Astrocyte of the hippocampus (primary cell): ENCODE measurements at regions not wholly inside any gene's neighbourhood (a gene's known extent, or its start where the extent isn't known, plus 50 kb on each side); places are given as distances from the start of the nearest gene placed in this dataset.
A peak's percentile ranks its signal among the peaks of the same experiment; 100 is the strongest.

Experiments used
- DNase-seq: peaks from one replicate; pipeline ENCODE4 v3.0.0; 2011; ENCODE audit warnings: low read depth, low spot score

DNA sequence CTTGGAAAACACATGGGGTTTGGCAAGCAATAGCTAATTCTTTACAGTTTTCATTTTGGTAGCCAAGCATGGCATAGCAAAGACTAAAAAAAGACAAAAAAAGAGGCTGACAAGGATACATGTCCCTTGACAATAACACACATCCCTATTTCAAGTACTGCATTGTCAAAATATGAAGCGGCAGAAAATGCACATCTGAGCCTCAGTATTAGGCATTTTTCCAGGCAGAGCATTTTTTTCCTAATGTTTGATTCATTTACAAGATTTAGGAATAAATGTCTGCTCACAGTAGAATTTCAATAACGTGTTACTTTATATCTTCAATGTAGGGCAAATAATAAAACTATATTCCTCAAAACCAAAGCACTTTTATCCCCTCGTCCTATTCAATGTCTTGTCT lies 216.3 kb upstream of the PCDH18 start:
- no peak for DNase-seq

DNA sequence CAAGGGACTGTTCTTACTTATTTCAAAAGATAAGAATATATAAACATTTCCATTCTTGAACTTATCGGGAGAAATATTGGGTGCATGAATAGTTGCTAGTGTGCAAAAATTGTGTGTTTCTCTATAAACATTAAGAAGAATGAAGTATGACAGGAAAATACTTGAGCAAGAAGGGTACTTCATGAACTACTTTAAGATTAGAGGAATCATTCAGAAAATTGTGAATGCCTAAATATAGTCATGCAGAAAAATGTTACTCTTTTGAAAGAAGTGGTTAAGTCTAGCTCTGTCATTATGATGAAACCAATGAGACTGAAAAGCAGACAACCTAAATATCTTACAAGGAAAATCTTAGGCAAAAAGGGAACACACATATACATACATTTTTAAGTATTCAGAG lies 207.8 kb upstream of the PCDH18 start:
- DNase-seq: no peak

- peak; percentile 1 for DNase-seq
Observed at GRCh38 chr4:137739391-137739790, 207.1 kb upstream of the PCDH18 start.

DNA sequence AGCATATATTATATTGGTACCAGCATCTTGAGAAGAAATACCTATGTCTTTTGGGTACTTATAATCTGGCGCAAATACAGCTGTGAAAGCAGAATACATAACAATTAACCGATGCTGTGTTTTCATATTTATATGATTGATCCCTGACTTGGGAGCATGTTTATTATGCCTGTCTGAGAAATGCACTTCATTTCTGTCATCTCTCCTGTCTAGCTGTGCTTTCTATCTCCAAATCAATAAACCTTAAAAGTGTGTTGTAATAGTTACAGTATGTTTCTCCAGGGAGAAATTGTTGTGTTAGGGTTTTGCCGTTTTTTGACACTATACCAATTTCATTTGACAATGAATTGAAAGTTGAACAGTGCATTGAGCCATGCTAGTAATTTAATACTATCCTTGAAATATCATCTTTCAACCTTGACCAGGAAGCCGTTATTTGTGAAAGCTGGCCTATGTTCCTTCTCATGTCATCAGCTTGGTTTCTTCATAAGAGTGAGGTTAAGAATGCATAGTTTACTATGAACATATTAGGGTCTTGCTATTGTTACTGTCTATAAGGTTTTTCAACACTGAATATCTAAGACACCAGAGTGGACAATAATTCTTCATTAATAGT lies 206.2 kb upstream of the PCDH18 start:
- no peak for DNase-seq

- no peak for DNase-seq
Observed at GRCh38 chr4:137735561-137736104, 203.3 kb upstream of the PCDH18 start.

DNA sequence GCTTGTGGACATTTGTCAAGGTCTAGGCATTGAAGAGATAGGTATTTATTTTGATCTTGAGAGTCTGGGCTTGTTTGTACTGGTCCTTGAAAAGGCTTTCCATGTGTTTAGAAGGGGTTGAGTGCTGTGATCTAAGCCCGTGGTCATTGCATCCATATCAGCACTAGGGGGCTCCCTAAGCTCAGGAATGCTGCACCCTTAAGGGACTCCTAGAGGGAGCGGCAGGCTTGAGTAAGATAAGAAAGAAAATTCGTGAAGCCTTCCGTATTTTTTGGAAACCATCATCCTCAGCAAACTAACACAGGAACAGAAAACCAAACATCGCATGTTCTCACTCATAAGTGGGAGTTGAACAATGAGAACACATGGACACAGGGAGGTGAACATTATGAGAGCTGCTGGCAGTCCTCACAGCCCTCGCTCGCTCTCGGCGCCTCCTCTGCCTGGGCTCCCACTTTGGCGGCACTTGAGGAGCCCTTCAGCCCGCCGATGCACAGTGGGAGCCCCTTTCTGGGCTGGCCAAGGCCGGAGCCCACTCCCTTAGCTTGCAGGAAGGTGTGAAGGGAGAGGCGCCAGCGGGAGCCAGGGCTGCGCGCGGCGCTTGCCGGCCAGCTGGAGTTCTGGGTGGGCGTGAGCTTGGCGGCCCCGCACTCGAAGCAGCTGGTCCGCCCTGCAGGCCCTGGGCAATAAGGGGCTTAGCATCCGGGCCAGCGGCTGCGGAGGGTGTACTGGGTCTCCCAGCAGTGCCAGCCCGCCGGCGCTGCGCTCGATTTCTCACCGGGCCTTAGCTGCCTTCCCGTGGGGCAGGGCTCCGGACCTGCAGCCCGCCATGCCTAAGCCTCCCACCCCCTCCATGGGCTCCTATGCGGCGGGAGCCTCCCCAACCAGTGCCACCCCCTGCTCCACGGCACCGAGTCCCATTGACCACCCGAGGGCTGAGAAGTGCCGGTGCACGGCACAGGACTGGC lies 201.2 kb upstream of the PCDH18 start:
- DNase-seq: peak; percentile 4

DNA sequence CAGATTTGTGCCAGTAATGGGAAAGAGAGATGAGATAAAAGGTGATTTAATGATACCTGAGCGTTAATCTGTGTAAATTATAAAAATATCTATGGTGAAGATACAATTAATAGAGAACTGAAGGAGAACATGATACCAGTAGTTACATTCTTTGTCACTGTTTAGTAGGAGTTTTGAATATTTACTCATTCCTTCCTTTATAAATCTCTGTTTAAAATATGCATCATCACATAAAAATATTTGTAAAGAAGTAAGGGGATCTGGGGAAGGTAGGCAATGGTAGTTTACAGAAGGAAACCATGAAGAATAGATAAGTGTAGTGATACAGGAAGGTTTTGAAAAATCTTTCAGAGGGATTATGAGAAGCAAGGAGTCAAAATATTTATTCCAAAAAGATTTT lies 190.6 kb upstream of the PCDH18 start:
- DNase-seq: no peak

GRCh38 chr4:137711502-137711901 lies 179.2 kb upstream of the PCDH18 start:
- DNase-seq: no peak

DNA sequence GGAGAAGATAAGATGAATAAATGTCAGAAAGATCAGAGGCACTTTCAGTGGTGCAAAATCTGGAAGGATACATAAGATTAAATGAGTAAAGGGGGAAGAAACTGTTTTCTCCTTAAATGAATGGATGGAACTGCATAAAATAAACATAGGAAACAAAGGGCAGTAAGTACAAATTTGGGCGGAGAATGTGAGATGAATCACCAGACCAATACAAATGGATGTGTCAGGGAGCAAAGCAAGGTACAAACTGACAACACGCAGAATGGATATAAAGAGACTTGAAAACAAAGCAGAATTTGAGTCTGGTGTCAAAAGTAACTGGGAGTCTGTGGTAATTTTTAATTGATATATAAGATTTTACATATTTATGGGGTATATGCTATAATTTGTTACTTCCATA lies 175.3 kb upstream of the PCDH18 start:
- DNase-seq: peak; percentile 30

- no peak for DNase-seq
Observed at GRCh38 chr4:137707102-137707620, 174.9 kb upstream of the PCDH18 start.

DNA sequence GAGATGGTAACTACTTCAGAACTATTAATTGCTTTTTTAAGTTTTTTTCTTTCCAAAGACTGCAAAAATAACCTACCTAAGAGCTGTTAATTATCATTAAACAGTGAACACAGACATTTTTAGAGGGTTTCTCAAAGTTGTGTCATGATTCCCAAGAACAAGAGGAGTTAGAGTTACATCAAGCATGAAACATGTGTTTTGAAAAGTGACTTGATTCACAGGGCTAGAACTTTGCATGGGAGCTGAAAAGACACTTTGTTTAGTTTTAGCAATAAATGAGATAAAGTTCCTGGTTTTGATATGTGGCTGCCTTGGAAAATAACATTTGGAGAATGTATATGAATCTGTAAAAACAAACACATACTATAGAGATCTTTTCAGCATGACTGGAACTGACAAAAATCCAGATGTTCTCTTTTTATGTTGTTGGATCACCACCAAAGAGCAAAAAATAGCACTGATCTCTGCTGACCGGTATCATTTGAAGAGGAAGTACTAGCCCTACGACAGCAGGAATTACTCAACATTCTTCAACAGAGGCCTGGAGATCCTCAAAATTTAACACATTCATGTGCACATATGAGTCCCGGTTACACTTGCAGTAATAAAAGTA lies 173.0 kb upstream of the PCDH18 start:
- peak; percentile 16 for DNase-seq

GRCh38 chr4:137703195-137703594 lies 170.9 kb upstream of the PCDH18 start:
- no peak for DNase-seq

GRCh38 chr4:137702512-137702911 lies 170.2 kb upstream of the PCDH18 start:
- no peak for DNase-seq

DNA sequence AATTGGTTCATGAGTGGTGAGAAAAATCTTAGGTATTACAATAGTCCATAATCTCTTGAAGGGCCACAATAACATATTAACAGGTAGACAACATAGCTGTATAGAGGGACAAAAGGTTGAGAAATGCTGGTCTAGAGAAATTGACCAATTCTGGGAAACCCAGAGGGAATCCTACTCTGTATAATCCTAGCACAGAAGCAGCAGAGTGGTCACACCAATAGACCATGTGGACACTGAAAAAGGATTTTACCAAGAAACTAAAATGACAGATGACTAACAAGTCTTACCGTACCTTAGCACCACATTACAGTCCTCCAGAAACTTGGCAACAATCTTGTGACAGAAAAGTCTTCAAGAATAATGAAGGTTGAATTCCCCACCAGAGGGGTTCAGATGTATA lies 169.1 kb upstream of the PCDH18 start:
- DNase-seq: no peak

- DNase-seq: no peak
Observed at GRCh38 chr4:137700751-137701150, 168.5 kb upstream of the PCDH18 start.

DNA sequence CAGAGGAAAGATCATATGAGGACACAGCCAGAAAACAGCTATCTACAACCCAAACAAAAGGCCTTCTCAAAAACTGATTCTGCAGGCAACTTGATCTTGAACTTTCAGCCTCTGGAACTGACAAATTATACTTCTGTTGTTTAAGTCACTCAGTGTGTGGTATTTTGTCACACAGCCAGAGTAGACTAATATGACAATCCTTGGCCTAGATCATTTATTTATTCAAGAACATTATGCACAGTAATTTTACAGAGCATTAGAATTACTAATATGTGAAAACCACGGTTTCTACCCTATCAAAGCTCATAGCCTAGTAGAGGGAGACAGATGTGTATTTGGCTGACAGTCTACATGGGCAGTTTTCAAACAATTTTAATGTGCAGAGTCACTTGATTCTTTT lies 167.8 kb upstream of the PCDH18 start:
- peak; percentile 2 for DNase-seq

DNA sequence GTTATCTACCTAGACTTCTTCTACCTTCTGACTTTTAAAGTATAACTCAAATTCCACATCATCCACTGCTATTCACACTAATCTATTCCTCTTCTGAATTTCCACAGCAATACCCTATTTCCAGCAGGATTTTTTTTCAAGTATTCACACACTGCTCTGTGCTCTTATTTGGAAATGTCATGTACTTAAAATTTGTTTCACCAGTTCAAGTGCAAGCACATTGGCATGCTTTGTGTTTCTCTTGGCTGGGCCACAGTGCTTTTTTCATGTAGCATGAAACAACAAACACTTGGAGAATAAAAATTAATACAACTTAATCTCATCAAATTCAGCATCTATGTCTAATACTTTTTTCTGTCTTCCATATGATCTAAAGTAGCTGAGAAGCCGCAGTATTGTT lies 161.8 kb upstream of the PCDH18 start:
- DNase-seq: peak; percentile 62

DNA sequence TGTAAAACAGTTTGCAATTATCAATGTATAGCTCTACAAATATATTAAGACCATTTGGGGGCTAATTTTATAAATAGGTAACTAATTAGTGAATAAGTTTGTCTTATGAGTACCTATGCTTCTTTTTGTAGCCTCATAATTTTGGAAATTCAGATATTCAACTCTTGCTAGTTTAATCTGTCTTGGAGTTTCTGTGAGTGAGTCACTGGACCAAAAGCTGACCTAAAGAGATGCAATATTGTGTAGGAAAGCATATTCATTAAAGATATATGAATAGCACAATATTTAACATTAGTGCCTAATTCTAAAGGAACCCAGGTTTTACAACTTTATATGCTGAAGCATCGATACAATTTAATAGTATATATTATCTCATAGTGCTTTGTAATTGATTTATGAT lies 161.3 kb upstream of the PCDH18 start:
- no peak for DNase-seq

- DNase-seq: no peak
Observed at GRCh38 chr4:137692205-137692604, 159.9 kb upstream of the PCDH18 start.

DNA sequence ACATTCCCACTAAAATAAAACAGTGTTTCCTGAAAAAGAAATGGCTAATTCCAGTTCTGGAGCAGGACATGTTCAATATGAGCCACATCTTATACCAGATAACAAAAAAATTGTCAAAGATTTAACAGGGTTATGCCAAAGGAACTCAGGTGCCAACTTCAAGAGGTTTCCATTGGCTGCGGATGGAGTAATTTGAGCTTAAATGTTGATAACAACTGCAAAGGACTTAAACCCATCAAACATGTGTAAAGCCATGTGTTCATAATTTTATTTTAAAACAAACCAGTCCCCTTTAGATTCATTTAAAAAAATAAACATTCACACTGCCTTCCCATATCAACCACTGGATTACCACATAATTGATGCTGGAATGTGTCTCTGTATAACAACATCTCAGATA lies 156.4 kb upstream of the PCDH18 start:
- DNase-seq: no peak

- no peak for DNase-seq
Observed at GRCh38 chr4:137685357-137685756, 153.1 kb upstream of the PCDH18 start.

DNA sequence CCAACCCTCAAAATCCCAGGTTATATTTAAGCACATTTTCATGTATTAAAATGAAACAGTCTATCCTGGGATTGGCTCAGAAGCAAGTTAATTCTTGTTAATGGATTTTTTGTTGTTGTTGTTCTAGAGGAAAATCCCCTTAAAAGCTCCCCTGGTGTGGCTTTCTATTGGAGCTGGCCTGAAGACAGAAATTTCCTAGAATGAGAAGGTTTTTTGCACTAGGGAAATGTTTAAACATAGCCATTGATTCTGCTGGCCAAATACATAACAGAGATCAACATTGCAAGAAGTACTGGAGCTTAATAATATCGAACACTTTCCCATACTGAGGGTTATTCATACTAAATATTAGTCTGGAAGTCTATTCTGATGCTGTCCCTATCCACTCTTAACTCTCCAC lies 148.8 kb upstream of the PCDH18 start:
- no peak for DNase-seq
